Thoracic aorta (tissue), 2 donors: ENCODE measurements at regions not wholly inside any gene's neighbourhood (a gene's known extent, or its start where the extent isn't known, plus 50 kb on each side); places are given as distances from the start of the nearest gene placed in this dataset.
"Not testable (repeated sequence)": the region's sequence is repeated elsewhere in the genome, so short reads cannot be mapped to it uniquely, and the experiment has no call there.

Experiments used
- ATAC-seq: fragments of 150-250 bp; one replicate; pipeline ENCODE4 v1.8.0; 2017; ENCODE audit warnings: low read depth; ENCODE audit not compliant: insufficient number of reproducible peaks, low FRiP score
- DNase-seq: peaks from one replicate; pipeline ENCODE4 v3.0.0-alpha.2; 2020; ENCODE audit warnings: low spot score
- H3K27ac ChIP-seq, 2 donors: fragments of 200-600 bp; sonication (generic); 1 replicate in 1 of 2; 2 replicates in 1 of 2; pipeline ENCODE4 v1.5.1; 2016; ENCODE audit warnings: mild to moderate bottlenecking in 2 of 2, moderate library complexity in 2 of 2
- H3K27me3 ChIP-seq: fragments of 200-600 bp; sonication (generic); replicated peaks from 2 replicates; pipeline ENCODE4 v1.6.0; 2016; ENCODE audit warnings: mild to moderate bottlenecking; ENCODE audit not compliant: insufficient read depth
- H3K36me3 ChIP-seq: fragments of 200-600 bp; sonication (generic); one replicate; pipeline ENCODE4 v1.5.1; 2016
- H3K4me1 ChIP-seq, 2 donors: fragments of 200-600 bp; sonication (generic); 1 replicate in 1 of 2; 2 replicates in 1 of 2; pipeline versions ENCODE4 v1.5.1 to v1.6.0; 2016; ENCODE audit warnings: low read depth in 2 of 2, mild to moderate bottlenecking in 1 of 2; ENCODE audit not compliant: control insufficient read depth in 1 of 2
- H3K4me3 ChIP-seq: fragments of 200-600 bp; sonication (generic); 2 replicates; pipeline ENCODE4 v1.5.1; 2016; ENCODE audit warnings: mild to moderate bottlenecking
- H3K9me3 ChIP-seq: fragments of 200-600 bp; sonication (generic); 2 replicates; pipeline ENCODE4 v1.5.1; 2016
- CTCF ChIP-seq: fragments of 200-600 bp; sonication (generic); IDR thresholded peaks from one replicate; pipeline ENCODE4 v1.5.1; 2019; ENCODE audit warnings: antibody characterized with exemption

DNA sequence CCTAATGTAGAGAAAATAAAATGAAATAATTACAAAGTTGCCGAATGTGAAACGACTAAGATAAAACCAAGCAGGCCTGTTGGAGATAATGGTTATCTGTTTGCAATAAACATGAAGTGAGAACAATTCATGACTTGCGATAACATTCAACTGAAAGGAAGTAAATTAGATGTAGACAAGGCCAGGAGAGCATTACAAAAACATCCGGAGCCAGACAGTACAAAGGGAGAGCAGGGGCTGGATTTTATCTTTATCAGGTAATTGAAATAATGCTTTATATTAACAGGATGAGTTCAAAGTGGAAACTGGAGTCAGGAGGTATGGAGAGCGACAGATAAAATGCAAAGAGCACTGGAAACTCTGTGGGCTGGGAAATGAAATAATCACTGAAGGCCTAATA is 265.6 kb upstream of the GOT2 start:
- Histone ChIP-seq H3K4me1 (no peaks in the 10 kb centered on the region), H3K9me3 (no peaks in the 10 kb centered on the region), H3K4me3 (no peak overlapping the region), H3K36me3 (no peaks in the 10 kb centered on the region), H3K27me3 (no peaks in the 10 kb centered on the region), H3K27ac (no peak overlapping the region)
- ATAC-seq (no peak), DNase-seq (no peak)
- TF ChIP-seq CTCF = no peak

- not testable (repeated sequence) for H3K27ac ChIP-seq, H3K4me3 ChIP-seq, ATAC-seq, H3K36me3 ChIP-seq, H3K27me3 ChIP-seq, H3K9me3 ChIP-seq, DNase-seq, H3K4me1 ChIP-seq
Observed at GRCh38 chr16:58992755-58993154, 258.6 kb upstream of the GOT2 start.

- ATAC-seq, H3K27me3 ChIP-seq, H3K36me3 ChIP-seq, DNase-seq, H3K9me3 ChIP-seq, H3K4me3 ChIP-seq, H3K4me1 ChIP-seq, H3K27ac ChIP-seq: not testable (repeated sequence)
Observed at GRCh38 chr16:58983181-58983965, 249.3 kb upstream of the GOT2 start.

- ATAC-seq (no peak), DNase-seq (no peak)
- Histone ChIP-seq H3K27ac (no peak overlapping the region), H3K4me1 (no peaks in the 10 kb centered on the region), H3K27me3 (no peaks in the 10 kb centered on the region), H3K9me3 (no peaks in the 10 kb centered on the region), H3K36me3 (no peaks in the 10 kb centered on the region), H3K4me3 (peak overlapping the region; percentile 36)
- no peak for TF ChIP-seq CTCF
Observed at GRCh38 chr16:58970775-58971174, 236.7 kb upstream of the GOT2 start.

DNA sequence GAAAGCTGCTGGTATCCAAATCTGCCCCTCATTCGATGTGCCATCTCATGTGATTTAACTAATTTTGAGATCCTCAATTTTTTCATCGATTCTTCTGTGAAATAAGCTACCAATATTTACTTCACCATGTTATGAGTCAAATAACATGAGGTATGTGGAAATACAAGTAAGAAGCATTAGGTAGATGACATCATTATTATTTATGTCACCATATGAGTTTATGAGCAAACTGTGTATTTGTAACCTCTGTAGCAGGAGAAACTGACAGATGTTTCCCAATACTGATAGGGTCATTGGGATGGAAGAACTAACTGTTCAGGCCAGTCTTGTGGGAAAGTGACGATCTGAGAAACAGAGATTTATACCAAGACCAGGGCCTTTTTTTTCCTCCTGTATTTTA is 229.4 kb upstream of the GOT2 start:
- no peaks in the 10 kb centered on the region for H3K9me3 ChIP-seq
- no peak overlapping the region for H3K4me3 ChIP-seq
- H3K27ac ChIP-seq = no peak overlapping the region
- no peak for DNase-seq
- H3K4me1 ChIP-seq = no peaks in the 10 kb centered on the region
- no peak for TF ChIP-seq CTCF
- no peaks in the 10 kb centered on the region for H3K36me3 ChIP-seq
- ATAC-seq = no peak
- no peaks in the 10 kb centered on the region for H3K27me3 ChIP-seq

GRCh38 chr16:58962811-58963210 is 228.7 kb upstream of the GOT2 start:
- Histone ChIP-seq H3K9me3 (no peaks in the 10 kb centered on the region), H3K4me3 (no peak overlapping the region), H3K36me3 (no peaks in the 10 kb centered on the region), H3K27me3 (no peaks in the 10 kb centered on the region), H3K27ac (no peak overlapping the region), H3K4me1 (no peaks in the 10 kb centered on the region)
- DNase-seq = no peak
- no peak for TF ChIP-seq CTCF
- no peak for ATAC-seq
